ENCODE measurements at regions not wholly inside any gene's neighbourhood (a gene's known extent, or its start where the extent isn't known, plus 50 kb on each side); places are given as distances from the start of the nearest gene placed in this dataset.

DNA sequence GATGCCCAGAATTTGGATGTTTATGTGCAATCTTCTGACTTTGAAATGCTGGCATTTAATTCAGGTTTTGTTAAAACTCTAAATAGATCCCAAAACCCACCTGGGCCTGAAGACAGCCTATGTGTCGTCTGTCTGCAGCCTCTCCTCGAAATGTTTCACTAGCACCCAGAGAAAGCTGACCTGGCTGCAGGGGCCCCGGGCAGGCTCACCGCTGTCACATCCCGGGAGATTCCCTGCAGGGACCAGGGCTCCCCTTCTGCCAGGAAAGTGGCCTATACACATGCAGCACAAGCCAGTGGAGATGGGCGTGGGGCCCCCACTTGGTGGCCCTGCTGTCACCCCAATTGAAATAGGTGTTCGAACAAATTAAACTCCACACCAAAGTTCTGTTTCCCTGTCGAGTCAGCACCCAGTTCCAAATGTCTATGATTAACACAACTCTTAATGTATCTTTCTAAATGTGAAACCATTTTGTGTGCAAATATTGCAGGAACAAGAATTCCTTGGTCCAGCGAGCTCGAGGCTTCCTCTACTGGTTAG, 145.8 kb upstream of the ZNF507 start:
- TF ChIP-seq ZNF274 (IDR thresholded peaks at IDR 0.05; ENCODE audit: low read depth, low read length), result no peak
- no peak for TF ChIP-seq YY1 (IDR thresholded peaks at IDR 0.05; ENCODE audit: insufficient read depth, insufficient read length)
